Stomach (tissue), 4 donors: ENCODE measurements at regions not wholly inside any gene's neighbourhood (a gene's known extent, or its start where the extent isn't known, plus 50 kb on each side); places are given as distances from the start of the nearest gene placed in this dataset.

Experiments used
- CTCF ChIP-seq, 7 experiments: fragments of 450-650 bp in 4 of 7; fragments of 200-600 bp in 3 of 7; sonication (generic) in 3 of 7; IDR thresholded peaks; one replicate each; pipeline ENCODE4 v1.5.1; 2016 to 2019; ENCODE audit warnings: antibody characterized with exemption in 7 of 7, control low read depth in 2 of 7, mild to moderate bottlenecking in 1 of 7
- POLR2A ChIP-seq, 4 donors: fragments of 450-650 bp; IDR thresholded peaks; one replicate each; pipeline ENCODE4 v1.6.1; 2016; ENCODE audit warnings: antibody characterized with exemption in 4 of 4, control low read depth in 2 of 4, mild to moderate bottlenecking in 1 of 4, moderate library complexity in 1 of 4
- POLR2AphosphoS5 ChIP-seq, 3 donors: sonication (generic); formaldehyde crosslinking; IDR thresholded peaks; one replicate each; pipeline ENCODE4 v1.6.1; 2016; ENCODE audit warnings: antibody characterized with exemption in 3 of 3

DNA sequence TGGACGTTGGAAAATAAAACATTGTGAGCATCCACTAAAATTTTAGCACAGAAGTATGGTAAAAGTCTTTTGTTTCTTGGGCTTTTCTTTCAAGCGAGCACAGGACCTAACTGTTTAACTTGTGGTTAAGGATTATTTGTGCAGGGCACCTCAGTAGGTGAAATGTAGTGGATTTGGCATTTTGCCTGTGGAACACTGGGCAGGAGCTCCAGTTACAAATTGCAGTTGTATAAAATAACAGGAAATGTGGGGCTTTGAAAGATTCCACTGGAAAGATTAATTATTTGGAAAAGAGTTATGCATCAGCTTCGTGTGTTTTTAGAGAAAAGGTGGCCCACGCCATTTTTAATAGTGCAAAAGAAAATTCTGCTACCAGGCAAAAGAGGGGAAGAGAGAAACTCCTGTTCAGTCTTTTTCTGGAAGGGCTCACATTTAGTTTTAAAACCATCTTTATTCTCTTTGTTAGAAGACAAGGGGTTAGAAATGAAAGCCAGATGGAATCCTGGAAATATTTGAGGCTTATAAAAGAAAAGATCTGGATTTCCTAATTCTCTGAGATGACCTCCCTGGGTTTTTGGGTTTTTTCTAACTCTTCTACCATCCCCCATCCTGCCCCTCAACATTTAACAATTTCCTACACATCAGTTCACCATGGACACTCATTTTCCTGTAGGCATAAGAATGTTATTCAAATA, 144.3 kb upstream of the SERTAD2 start:
- TF ChIP-seq POLR2AphosphoS5 (IDR thresholded peaks at IDR 0.05), result no peak
- no peak for TF ChIP-seq POLR2A (IDR thresholded peaks at IDR 0.05)
- TF ChIP-seq CTCF (IDR thresholded peaks at IDR 0.05), result no peak
